ENCODE measurements at regions not wholly inside any gene's neighbourhood (a gene's known extent, or its start where the extent isn't known, plus 50 kb on each side); places are given as distances from the start of the nearest gene placed in this dataset.
A peak's percentile ranks its signal among the peaks of the same experiment; 100 is the strongest.

DNA sequence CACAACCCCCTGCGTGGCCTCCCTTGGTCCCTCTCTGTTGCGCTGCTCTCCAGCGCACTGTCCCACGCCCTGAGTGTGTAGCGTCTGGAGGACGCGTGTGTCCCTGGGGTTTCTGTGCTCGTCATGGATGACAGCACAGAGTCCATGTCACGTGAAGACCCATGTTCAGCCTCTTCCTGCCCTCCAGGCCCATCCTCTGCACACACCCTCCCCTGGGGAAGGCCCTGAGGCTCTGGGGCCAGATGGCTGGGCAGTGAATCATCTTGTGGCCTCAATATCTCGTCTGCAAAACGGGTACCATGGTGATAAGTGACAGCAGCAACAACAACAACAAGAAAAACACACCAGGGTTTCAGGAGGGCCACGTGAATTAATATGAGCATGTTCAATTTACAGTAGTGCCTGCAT is 71.5 kb upstream of the ARHGEF7 start:
- TF ChIP-seq, protein P1, sequence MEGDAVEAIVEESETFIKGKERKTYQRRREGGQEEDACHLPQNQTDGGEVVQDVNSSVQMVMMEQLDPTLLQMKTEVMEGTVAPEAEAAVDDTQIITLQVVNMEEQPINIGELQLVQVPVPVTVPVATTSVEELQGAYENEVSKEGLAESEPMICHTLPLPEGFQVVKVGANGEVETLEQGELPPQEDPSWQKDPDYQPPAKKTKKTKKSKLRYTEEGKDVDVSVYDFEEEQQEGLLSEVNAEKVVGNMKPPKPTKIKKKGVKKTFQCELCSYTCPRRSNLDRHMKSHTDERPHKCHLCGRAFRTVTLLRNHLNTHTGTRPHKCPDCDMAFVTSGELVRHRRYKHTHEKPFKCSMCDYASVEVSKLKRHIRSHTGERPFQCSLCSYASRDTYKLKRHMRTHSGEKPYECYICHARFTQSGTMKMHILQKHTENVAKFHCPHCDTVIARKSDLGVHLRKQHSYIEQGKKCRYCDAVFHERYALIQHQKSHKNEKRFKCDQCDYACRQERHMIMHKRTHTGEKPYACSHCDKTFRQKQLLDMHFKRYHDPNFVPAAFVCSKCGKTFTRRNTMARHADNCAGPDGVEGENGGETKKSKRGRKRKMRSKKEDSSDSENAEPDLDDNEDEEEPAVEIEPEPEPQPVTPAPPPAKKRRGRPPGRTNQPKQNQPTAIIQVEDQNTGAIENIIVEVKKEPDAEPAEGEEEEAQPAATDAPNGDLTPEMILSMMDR (IDR thresholded peaks at IDR 0.05) = no peak
- DNase-seq (ENCODE audit: low spot score in 2 of 2) = peak in 1 of 2 donors; percentile 54
- intact Hi-C loops (cut with DNase I) = no loop called here

DNA sequence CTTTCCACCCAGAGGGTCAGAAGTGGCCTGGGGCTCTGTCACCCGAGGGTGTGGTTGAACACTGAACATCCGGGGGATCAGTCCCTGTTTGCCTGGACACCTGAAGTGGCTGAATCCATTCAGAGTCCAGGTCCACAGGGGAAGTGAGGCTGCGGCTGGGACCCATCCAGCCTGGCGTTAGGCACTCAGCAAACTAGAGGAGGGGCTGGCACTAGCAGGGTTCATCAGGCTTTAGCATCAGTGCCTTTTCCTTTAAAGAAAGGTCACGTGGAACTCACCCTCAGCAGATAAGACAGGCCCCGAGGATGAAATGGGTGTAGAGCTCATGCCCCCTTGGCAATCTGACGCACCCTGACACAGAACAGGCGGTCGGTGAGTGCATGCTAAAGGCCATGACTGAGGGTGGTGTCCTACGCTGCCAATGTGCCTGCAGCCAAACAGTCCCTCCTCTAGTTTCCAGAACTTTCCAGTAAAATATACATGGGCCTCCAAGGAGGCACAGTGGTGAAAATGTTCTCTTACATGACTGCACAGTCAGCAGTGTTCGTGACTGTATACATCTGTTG is 72.4 kb upstream of the ARHGEF7 start:
- H3K4me1 ChIP-seq = peaks cover 0 to 6% of the 10 kb centered on the region in 2 donors
- no peak for DNase-seq (ENCODE audit: low spot score in 2 of 2)
- intact Hi-C loops (cut with DNase I) = no loop called here
- TF ChIP-seq, protein P1 (IDR thresholded peaks at IDR 0.05) = no peak
- no peaks in the 10 kb centered on the region for H3K27me3 ChIP-seq
- H3K27ac ChIP-seq = no peak overlapping the region
- no peak overlapping the region for H3K4me3 ChIP-seq
- H3K9me3 ChIP-seq = no peaks in the 10 kb centered on the region
- no peaks in the 10 kb centered on the region for H3K36me3 ChIP-seq

More for the DNA sequence above, 71.5 kb upstream of the ARHGEF7 start:
- Histone ChIP-seq H3K27ac (no peak overlapping the region), H3K4me1 (peaks cover 0 to 6% of the 10 kb centered on the region in 2 donors), H3K4me3 (no peak overlapping the region), H3K27me3 (no peaks in the 10 kb centered on the region), H3K9me3 (no peaks in the 10 kb centered on the region), H3K36me3 (no peaks in the 10 kb centered on the region)

DNA sequence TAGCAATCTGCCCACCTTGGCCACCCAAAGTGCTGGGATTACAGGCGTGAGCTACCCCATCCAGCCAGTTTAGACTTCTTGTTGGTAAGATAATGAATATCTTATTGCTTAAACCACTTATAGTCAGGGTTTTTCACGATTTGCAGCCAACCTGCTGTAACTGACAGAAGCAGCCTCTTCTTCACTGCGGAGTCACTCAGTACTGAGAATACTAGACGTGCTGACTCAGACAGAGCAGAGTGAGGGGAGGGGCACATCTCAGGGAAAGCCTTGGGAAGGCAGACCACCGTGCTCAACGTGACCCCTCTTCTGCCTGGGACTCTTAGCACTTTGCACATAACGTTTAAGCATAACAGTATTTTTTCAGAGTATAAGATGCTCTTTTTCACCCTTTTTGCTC is 74.3 kb upstream of the ARHGEF7 start:
- intact Hi-C loops (cut with DNase I) = no loop called here
- Histone ChIP-seq H3K4me1 (no peaks in the 10 kb centered on the region), H3K27me3 (no peaks in the 10 kb centered on the region), H3K4me3 (no peak overlapping the region), H3K9me3 (no peaks in the 10 kb centered on the region), H3K27ac (no peak overlapping the region), H3K36me3 (no peaks in the 10 kb centered on the region)
- DNase-seq (ENCODE audit: low spot score in 2 of 2) = no peak
- TF ChIP-seq, protein P1 (IDR thresholded peaks at IDR 0.05) = no peak

DNA sequence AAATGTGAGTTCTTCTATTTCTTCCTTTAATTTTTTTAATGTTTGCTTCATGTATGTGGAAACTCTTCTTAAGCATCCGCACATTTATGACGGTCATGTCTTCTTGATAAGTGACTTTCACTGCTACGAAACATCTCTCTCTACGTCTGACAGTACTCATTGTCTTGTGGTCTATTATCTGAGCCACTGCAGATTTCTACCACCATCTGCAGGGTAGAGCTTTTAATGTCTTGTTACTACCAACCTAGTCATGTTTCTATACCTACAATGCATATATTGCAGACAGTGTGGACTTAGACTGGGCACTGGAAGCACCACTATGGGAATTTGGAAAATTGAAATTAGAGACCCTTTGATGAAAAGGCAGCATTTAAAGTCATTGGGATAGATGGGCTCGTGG is 75.4 kb upstream of the ARHGEF7 start:
- H3K27ac ChIP-seq = no peak overlapping the region
- no peaks in the 10 kb centered on the region for H3K27me3 ChIP-seq
- no peaks in the 10 kb centered on the region for H3K9me3 ChIP-seq
- no peak overlapping the region for H3K4me3 ChIP-seq
- no peaks in the 10 kb centered on the region for H3K36me3 ChIP-seq
- no peaks in the 10 kb centered on the region for H3K4me1 ChIP-seq
- intact Hi-C loops (cut with DNase I) = no loop called here
- TF ChIP-seq, protein P1 (IDR thresholded peaks at IDR 0.05) = no peak
- DNase-seq (ENCODE audit: low spot score in 2 of 2) = no peak

DNA sequence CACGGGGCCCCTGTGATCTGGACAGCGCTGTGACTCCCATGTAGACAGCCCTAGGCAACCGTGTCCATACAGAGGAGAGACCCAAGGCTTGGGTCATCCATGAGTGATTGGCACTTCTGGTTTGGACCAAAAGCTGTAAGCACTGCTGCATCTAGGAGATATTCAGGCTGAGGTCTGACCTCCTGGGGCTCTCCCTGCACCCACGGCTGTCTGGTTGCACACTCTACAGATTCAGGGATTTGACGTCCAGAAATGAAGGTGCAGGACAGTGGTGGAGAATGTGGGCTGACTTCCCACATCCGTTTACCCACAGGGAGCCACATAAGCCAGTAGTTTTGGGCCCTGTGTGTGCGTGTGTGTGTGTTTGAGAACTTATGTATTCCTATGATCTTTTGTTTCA is 76.2 kb upstream of the ARHGEF7 start:
- Histone ChIP-seq H3K4me3 (no peak overlapping the region), H3K36me3 (no peaks in the 10 kb centered on the region), H3K27me3 (no peaks in the 10 kb centered on the region), H3K27ac (no peak overlapping the region), H3K4me1 (no peaks in the 10 kb centered on the region), H3K9me3 (no peaks in the 10 kb centered on the region)
- TF ChIP-seq, protein P1 (IDR thresholded peaks at IDR 0.05) = no peak
- no peak for DNase-seq (ENCODE audit: low spot score in 2 of 2)
- intact Hi-C loops (cut with DNase I) = no loop called here

DNA sequence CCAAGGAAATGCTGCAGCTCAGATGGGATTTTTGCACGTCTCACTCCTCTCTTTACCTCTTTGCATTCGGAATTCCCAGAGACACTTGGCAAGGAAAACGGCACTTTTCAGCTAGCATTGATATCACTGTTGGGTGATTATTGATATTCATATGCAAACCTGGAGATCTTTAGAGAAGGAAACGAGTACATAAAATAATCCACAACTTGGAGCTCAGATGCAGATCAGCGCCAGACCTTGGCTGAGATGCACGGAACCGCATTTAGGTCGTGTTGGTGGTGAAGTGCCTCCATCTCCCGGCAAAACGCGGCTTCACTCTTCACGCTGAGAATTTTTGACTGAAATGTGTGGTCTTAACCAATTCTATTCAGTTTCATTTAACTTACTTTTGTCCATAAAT is 77.2 kb upstream of the ARHGEF7 start:
- Histone ChIP-seq H3K9me3 (no peaks in the 10 kb centered on the region), H3K27ac (no peak overlapping the region), H3K36me3 (no peaks in the 10 kb centered on the region), H3K4me3 (no peak overlapping the region), H3K4me1 (no peaks in the 10 kb centered on the region), H3K27me3 (no peaks in the 10 kb centered on the region)
- TF ChIP-seq, protein P1 (IDR thresholded peaks at IDR 0.05) = no peak
- intact Hi-C loops (cut with DNase I) = no loop called here
- DNase-seq (ENCODE audit: low spot score in 2 of 2) = no peak

Measured in ascending aorta (tissue), 2 donors.